Nephron (organoid): ENCODE measurements at regions not wholly inside any gene's neighbourhood (a gene's known extent, or its start where the extent isn't known, plus 50 kb on each side); places are given as distances from the start of the nearest gene placed in this dataset.
"Not testable (repeated sequence)": the region's sequence is repeated elsewhere in the genome, so short reads cannot be mapped to it uniquely, and the experiment has no call there.

Experiments
- H3K27ac Mint-ChIP-seq, 3 experiments: 2 replicates each; pipeline ENCODE4 v1.8.0; 2020; ENCODE audit warnings: mixed read lengths in 3 of 3, mild to moderate bottlenecking in 2 of 3, moderate library complexity in 1 of 3
- H3K27me3 Mint-ChIP-seq: 2 replicates; pipeline ENCODE4 v1.8.0; 2021; ENCODE audit warnings: low read depth, mild to moderate bottlenecking, moderate library complexity, mixed read lengths
- H3K36me3 Mint-ChIP-seq: 2 replicates; pipeline ENCODE4 v1.8.0; 2020; ENCODE audit warnings: low read depth, mixed read lengths
- H3K4me1 Mint-ChIP-seq: 2 replicates; pipeline ENCODE4 v1.8.0; 2020; ENCODE audit warnings: mixed read lengths
- H3K4me3 Mint-ChIP-seq, 3 experiments: 2 replicates each; pipeline ENCODE4 v1.8.0; 2020; ENCODE audit warnings: mild to moderate bottlenecking in 3 of 3, mixed read lengths in 3 of 3, moderate library complexity in 2 of 3
- H3K9me3 Mint-ChIP-seq: 2 replicates; pipeline ENCODE4 v1.8.0; 2020; ENCODE audit warnings: mixed read lengths
- CTCF ChIP-seq, 3 experiments: fragments of 200-600 bp; sonication (generic); IDR thresholded peaks; one replicate each; pipeline ENCODE4 v1.5.0; 2021; ENCODE audit warnings: antibody characterized with exemption in 3 of 3; ENCODE audit not compliant: unreplicated experiment in 3 of 3

- Mint-ChIP-seq H3K4me1 (no peaks in the 10 kb centered on the region), H3K27me3 (no peaks in the 10 kb centered on the region), H3K4me3 (no peak overlapping the region), H3K9me3 (peaks cover 11% of the 10 kb centered on the region), H3K27ac (no peak overlapping the region), H3K36me3 (no peaks in the 10 kb centered on the region)
- peak; percentile 49 to 61 (median 49) for TF ChIP-seq CTCF (IDR thresholded peaks at IDR 0.05; ENCODE audit: unreplicated experiment in 3 of 3)
Measured at GRCh38 chr12:82627799-82628198, 58.9 kb upstream of the TMTC2 start.

GRCh38 chr12:82634495-82635258 lies 52.0 kb upstream of the TMTC2 start:
- peaks cover 20% of the 10 kb centered on the region for H3K9me3 Mint-ChIP-seq
- not testable (repeated sequence) for H3K27ac Mint-ChIP-seq, H3K4me3 Mint-ChIP-seq, H3K36me3 Mint-ChIP-seq, H3K4me1 Mint-ChIP-seq, H3K27me3 Mint-ChIP-seq

- H3K27me3 Mint-ChIP-seq, result no peaks in the 10 kb centered on the region
- H3K4me3 Mint-ChIP-seq, result no peak overlapping the region
- H3K36me3 Mint-ChIP-seq, result no peaks in the 10 kb centered on the region
- H3K9me3 Mint-ChIP-seq, result peaks cover 20% of the 10 kb centered on the region
- H3K4me1 Mint-ChIP-seq, result no peaks in the 10 kb centered on the region
- no peak overlapping the region for H3K27ac Mint-ChIP-seq
- TF ChIP-seq CTCF (IDR thresholded peaks at IDR 0.05; ENCODE audit: unreplicated experiment in 3 of 3), result no peak
Measured at GRCh38 chr12:82635263-82635662, 51.4 kb upstream of the TMTC2 start.
